ENCODE measurements at regions not wholly inside any gene's neighbourhood (a gene's known extent, or its start where the extent isn't known, plus 50 kb on each side); places are given as distances from the start of the nearest gene placed in this dataset.

DNA sequence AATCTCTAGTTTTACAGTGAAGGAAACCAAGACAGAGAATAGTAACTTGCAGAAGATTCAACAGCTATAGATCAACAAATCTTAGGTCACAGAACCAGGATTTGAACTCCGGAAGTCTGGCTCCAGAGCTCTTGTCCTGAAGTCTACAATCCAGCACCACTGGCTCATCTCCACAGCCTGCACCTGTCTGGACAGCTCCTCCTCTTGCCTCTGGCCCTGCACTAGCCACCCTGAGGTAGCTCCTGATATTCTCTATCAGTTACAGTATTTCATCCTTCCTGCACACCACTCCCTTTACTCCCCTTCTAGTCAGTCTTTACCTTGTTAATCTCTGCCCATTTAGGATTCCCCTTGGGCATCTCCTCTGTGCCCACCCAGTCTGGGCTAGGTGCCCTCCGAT, 58.1 kb upstream of the LNX1 start:
- DNase-seq (ENCODE audit: low read depth) = no peak

- DNase-seq (ENCODE audit: low read depth) = no peak
Measured at GRCh38 chr4:53647547-53647946, 56.3 kb upstream of the LNX1 start.

- no peak for DNase-seq (ENCODE audit: low read depth)
Measured at GRCh38 chr4:53646795-53647194, 55.5 kb upstream of the LNX1 start.

DNA sequence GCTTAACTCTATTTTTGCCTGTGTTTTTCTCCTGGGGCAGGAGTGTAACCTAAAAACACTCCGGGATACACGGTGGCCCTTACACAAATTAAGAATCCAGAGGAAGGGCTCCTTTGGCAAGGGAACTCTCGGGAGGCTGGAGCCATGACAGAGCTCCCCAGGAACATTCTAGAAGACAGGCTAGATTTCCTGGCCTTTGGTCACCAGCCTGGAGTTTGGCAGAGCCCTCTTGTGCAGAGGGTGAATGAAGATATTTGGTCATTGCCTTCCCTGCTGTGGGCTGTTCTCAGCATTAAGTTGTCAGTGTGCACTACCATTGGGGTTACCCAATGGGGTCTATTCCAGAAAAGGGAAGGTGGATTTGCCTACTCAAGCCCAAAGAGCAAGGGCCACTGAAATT, 53.8 kb upstream of the LNX1 start:
- no peak for DNase-seq (ENCODE audit: low read depth)

- DNase-seq (ENCODE audit: low read depth) = no peak
Measured at GRCh38 chr4:53644607-53645006, 53.3 kb upstream of the LNX1 start.

Data from HT1080 (cell line).